Lung (tissue), 11 donors: ENCODE measurements at regions not wholly inside any gene's neighbourhood (a gene's known extent, or its start where the extent isn't known, plus 50 kb on each side); places are given as distances from the start of the nearest gene placed in this dataset.

Source experiments
- ATAC-seq: fragments of 200-7000 bp; cut with Tn5 transposase; one replicate; pipeline ENCODE4 v1.9.1; 2020; ENCODE audit warnings: moderate number of reproducible peaks; ENCODE audit not compliant: insufficient read depth, low FRiP score
- DNase-seq, 3 donors: peaks; one replicate each; pipeline ENCODE4 v3.0.0-alpha.2; 2013 to 2017
- H3K27ac ChIP-seq, 2 donors: one replicate each; pipeline ENCODE4 v1.5.1; 2013; ENCODE audit warnings: mild to moderate bottlenecking in 2 of 2, moderate library complexity in 2 of 2, control low read depth in 1 of 2, inconsistent platforms in 1 of 2, low read depth in 1 of 2, low read length in 1 of 2
- H3K27me3 ChIP-seq, 3 donors: one replicate each; pipeline ENCODE4 v1.5.1; 2013; ENCODE audit warnings: low read length in 2 of 3; ENCODE audit not compliant: control insufficient read depth in 3 of 3, insufficient read depth in 3 of 3
- H3K36me3 ChIP-seq, 4 donors: one replicate each; pipeline ENCODE4 v1.5.1; 2013; ENCODE audit warnings: low read length in 4 of 4, mild to moderate bottlenecking in 1 of 4, moderate library complexity in 1 of 4; ENCODE audit not compliant: control insufficient read depth in 4 of 4, insufficient read depth in 4 of 4
- H3K4me1 ChIP-seq, 5 donors: one replicate each; pipeline ENCODE4 v1.5.1; 2013; ENCODE audit warnings: low read length in 5 of 5, mild to moderate bottlenecking in 2 of 5, moderate library complexity in 1 of 5; ENCODE audit not compliant: control insufficient read depth in 5 of 5, insufficient read depth in 5 of 5
- H3K4me3 ChIP-seq: one replicate; pipeline ENCODE4 v1.5.1; 2013; ENCODE audit warnings: mild to moderate bottlenecking, control low read depth, moderate library complexity
- H3K9ac ChIP-seq, 2 donors: one replicate each; pipeline ENCODE4 v1.5.1; 2013; ENCODE audit warnings: low read length in 2 of 2, control low read depth in 1 of 2; ENCODE audit not compliant: insufficient read depth in 1 of 2
- H3K9me3 ChIP-seq, 4 donors: one replicate each; pipeline ENCODE4 v1.5.1; 2013; ENCODE audit warnings: low read length in 3 of 4, mild to moderate bottlenecking in 1 of 4, moderate library complexity in 1 of 4; ENCODE audit not compliant: control insufficient read depth in 4 of 4, insufficient read depth in 3 of 4
- CTCF ChIP-seq: IDR thresholded peaks from 2 replicates; pipeline ENCODE4 v1.5.1; 2012; ENCODE audit warnings: mild to moderate bottlenecking; ENCODE audit errors: control extremely low read depth, extremely low read depth
- WGBS, 2 donors: extraction: QIAGEN DNeasy Blood & Tissue Kit; methylation state at CpG; one replicate each; pipeline ENCODE4 v1.1.7; 2013; 5-methylcytosine and 5-hydroxymethylcytosine counted together
- donor health status: control.
- donor health status: control.
- donor health status: Bipolar disorder and iron deficiency.
- donor health status: healthy.
- donor health status: DM: yes; HTN: yes; CAD: no.

- ATAC-seq: no peak
- WGBS, 2 donors: 51 to 69% methylated on average over 7 of the region's 7 CpGs
- H3K27me3 ChIP-seq: no peaks in the 10 kb centered on the region
- no peak for TF ChIP-seq CTCF
- H3K9me3 ChIP-seq: no peaks in the 10 kb centered on the region
- no peaks in the 10 kb centered on the region for H3K4me1 ChIP-seq
- DNase-seq: no peak
- no peak overlapping the region for H3K4me3 ChIP-seq
- no peaks in the 10 kb centered on the region for H3K36me3 ChIP-seq
- H3K9ac ChIP-seq: no peak overlapping the region
- H3K27ac ChIP-seq: no peak overlapping the region
Measured at GRCh38 chr6:15922510-15923250, 206.2 kb upstream of the MYLIP start.

- WGBS, 2 donors: 90 to 95% methylated on average over 2 of the region's 2 CpGs
Measured at GRCh38 chr6:15921243-15921642, 207.6 kb upstream of the MYLIP start.

GRCh38 chr6:15916581-15916980 is 212.3 kb upstream of the MYLIP start:
- WGBS, 2 donors: 95% methylated on average over 3 of the region's 3 CpGs
- H3K36me3 ChIP-seq: no peaks in the 10 kb centered on the region
- DNase-seq (no peak), ATAC-seq (no peak)
- no peak overlapping the region for H3K4me3 ChIP-seq
- no peak for TF ChIP-seq CTCF
- no peaks in the 10 kb centered on the region for H3K9me3 ChIP-seq
- no peaks in the 10 kb centered on the region for H3K27me3 ChIP-seq
- H3K9ac ChIP-seq: no peak overlapping the region
- H3K4me1 ChIP-seq: peaks cover 0 to 5% (median 0%) of the 10 kb centered on the region in 5 donors
- no peak overlapping the region for H3K27ac ChIP-seq

More at GRCh38 chr6:15921243-15921642, 207.6 kb upstream of the MYLIP start:
- Histone ChIP-seq H3K9me3 (no peaks in the 10 kb centered on the region), H3K36me3 (no peaks in the 10 kb centered on the region), H3K4me1 (no peaks in the 10 kb centered on the region), H3K27me3 (no peaks in the 10 kb centered on the region), H3K4me3 (no peak overlapping the region), H3K9ac (no peak overlapping the region), H3K27ac (no peak overlapping the region)
- no peak for TF ChIP-seq CTCF
- ATAC-seq (no peak), DNase-seq (no peak)
